NCI-H82 (cell line): ENCODE measurements at regions not wholly inside any gene's neighbourhood (a gene's known extent, or its start where the extent isn't known, plus 50 kb on each side); places are given as distances from the start of the nearest gene placed in this dataset.
A peak's percentile ranks its signal among the peaks of the same experiment; 100 is the strongest.
"Not testable (repeated sequence)": the region's sequence is repeated elsewhere in the genome, so short reads cannot be mapped to it uniquely, and the experiment has no call there.

Experiments
- DNase-seq: peaks from one replicate; lab custom pipeline; 2025; lab: John Stamatoyannopoulos, UW

- DNase-seq = no peak
Observed at GRCh38 chr3:176328666-176329065, 868.6 kb downstream of the TBL1XR1 start.

GRCh38 chr3:176328198-176328597, 869.1 kb downstream of the TBL1XR1 start:
- DNase-seq = no peak

- DNase-seq = not testable (repeated sequence)
Observed at GRCh38 chr3:176326894-176327490, 870.3 kb downstream of the TBL1XR1 start.

GRCh38 chr3:176321532-176321931, 875.8 kb downstream of the TBL1XR1 start:
- not testable (repeated sequence) for DNase-seq

- no peak for DNase-seq
Observed at GRCh38 chr3:176321099-176321498, 876.2 kb downstream of the TBL1XR1 start.

GRCh38 chr3:176313426-176313825, 883.9 kb downstream of the TBL1XR1 start:
- no peak for DNase-seq

GRCh38 chr3:176310641-176311040, 886.6 kb downstream of the TBL1XR1 start:
- DNase-seq = no peak

- DNase-seq = no peak
Observed at GRCh38 chr3:176302271-176302670, 895.0 kb downstream of the TBL1XR1 start.

GRCh38 chr3:176296066-176296597, 901.1 kb downstream of the TBL1XR1 start:
- DNase-seq = no peak

- no peak for DNase-seq
Observed at GRCh38 chr3:176293276-176293675, 904.0 kb downstream of the TBL1XR1 start.

- DNase-seq = no peak
Observed at GRCh38 chr3:176286476-176287085, 910.7 kb downstream of the TBL1XR1 start.

GRCh38 chr3:176275538-176275937, 921.7 kb downstream of the TBL1XR1 start:
- DNase-seq = no peak

GRCh38 chr3:176275113-176275512, 922.2 kb downstream of the TBL1XR1 start:
- peak; percentile 26 for DNase-seq

GRCh38 chr3:176274161-176274560, 923.1 kb downstream of the TBL1XR1 start:
- no peak for DNase-seq

GRCh38 chr3:176262071-176262470, 935.2 kb downstream of the TBL1XR1 start:
- no peak for DNase-seq

GRCh38 chr3:176247191-176247590, 950.1 kb downstream of the TBL1XR1 start:
- peak; percentile 10 for DNase-seq

- DNase-seq = no peak
Observed at GRCh38 chr3:176219970-176220369, 977.3 kb downstream of the TBL1XR1 start.

GRCh38 chr3:176214758-176215157, 982.5 kb downstream of the TBL1XR1 start:
- DNase-seq = no peak

GRCh38 chr3:176213314-176213713, 984.0 kb downstream of the TBL1XR1 start:
- not testable (repeated sequence) for DNase-seq

GRCh38 chr3:176208915-176209314, 988.4 kb downstream of the TBL1XR1 start:
- DNase-seq = no peak

GRCh38 chr3:176208283-176208682, 989.0 kb downstream of the TBL1XR1 start:
- DNase-seq = no peak

- no peak for DNase-seq
Observed at GRCh38 chr3:176206809-176207208, 990.5 kb downstream of the TBL1XR1 start.

- DNase-seq = no peak
Observed at GRCh38 chr3:176202652-176203051, 994.6 kb downstream of the TBL1XR1 start.
